HL-60 (cell line): ENCODE measurements at regions not wholly inside any gene's neighbourhood (a gene's known extent, or its start where the extent isn't known, plus 50 kb on each side); places are given as distances from the start of the nearest gene placed in this dataset.

Experiments used
- DNase-seq, 2 experiments: peaks; one replicate each; pipeline ENCODE4 v3.0.0-alpha.2; 2010 to 2020; ENCODE audit warnings: low read depth in 1 of 2, low spot score in 1 of 2
- H3K27ac ChIP-seq: fragments of 250-450 bp; sonication (Bioruptor Pico); replicated peaks from 2 replicates; pipeline ENCODE4 v1.5.1; 2020; ENCODE audit warnings: mild to moderate bottlenecking, moderate library complexity
- H3K27me3 ChIP-seq: fragments of 250-450 bp; sonication (Bioruptor Pico); 2 replicates; pipeline ENCODE4 v1.5.1; 2021; ENCODE audit warnings: mild to moderate bottlenecking, moderate library complexity; ENCODE audit not compliant: insufficient read depth, poor library complexity, severe bottlenecking
- H3K4me3 ChIP-seq: replicated peaks from 2 replicates; pipeline ENCODE4 v1.5.1; 2011; ENCODE audit warnings: mild to moderate bottlenecking, control low read depth, low read length; ENCODE audit not compliant: insufficient read depth
- GABPA ChIP-seq: IDR thresholded peaks from 2 replicates; pipeline ENCODE4 v1.6.1; 2012; ENCODE audit warnings: low read depth
- POLR2AphosphoS5 ChIP-seq: IDR thresholded peaks from 2 replicates; pipeline ENCODE4 v1.6.1; 2012; ENCODE audit warnings: low read depth
- REST ChIP-seq: IDR thresholded peaks from 2 replicates; pipeline ENCODE4 v1.6.1; 2012; ENCODE audit warnings: low read depth; ENCODE audit not compliant: insufficient replicate concordance
- SPI1 ChIP-seq: IDR thresholded peaks from 2 replicates; pipeline ENCODE4 v1.6.1; 2012; ENCODE audit warnings: low read depth, mild to moderate bottlenecking, borderline replicate concordance
- TF ChIP-seq, protein P1 (sequence below): IDR thresholded peaks from one replicate; pipeline ENCODE4 v1.5.1; 2011; ENCODE audit warnings: low read length, control low read depth, inconsistent platforms; ENCODE audit not compliant: insufficient read depth

GRCh38 chr6:44534291-44534690, 146.8 kb downstream of the CDC5L start:
- TF ChIP-seq, protein P1, sequence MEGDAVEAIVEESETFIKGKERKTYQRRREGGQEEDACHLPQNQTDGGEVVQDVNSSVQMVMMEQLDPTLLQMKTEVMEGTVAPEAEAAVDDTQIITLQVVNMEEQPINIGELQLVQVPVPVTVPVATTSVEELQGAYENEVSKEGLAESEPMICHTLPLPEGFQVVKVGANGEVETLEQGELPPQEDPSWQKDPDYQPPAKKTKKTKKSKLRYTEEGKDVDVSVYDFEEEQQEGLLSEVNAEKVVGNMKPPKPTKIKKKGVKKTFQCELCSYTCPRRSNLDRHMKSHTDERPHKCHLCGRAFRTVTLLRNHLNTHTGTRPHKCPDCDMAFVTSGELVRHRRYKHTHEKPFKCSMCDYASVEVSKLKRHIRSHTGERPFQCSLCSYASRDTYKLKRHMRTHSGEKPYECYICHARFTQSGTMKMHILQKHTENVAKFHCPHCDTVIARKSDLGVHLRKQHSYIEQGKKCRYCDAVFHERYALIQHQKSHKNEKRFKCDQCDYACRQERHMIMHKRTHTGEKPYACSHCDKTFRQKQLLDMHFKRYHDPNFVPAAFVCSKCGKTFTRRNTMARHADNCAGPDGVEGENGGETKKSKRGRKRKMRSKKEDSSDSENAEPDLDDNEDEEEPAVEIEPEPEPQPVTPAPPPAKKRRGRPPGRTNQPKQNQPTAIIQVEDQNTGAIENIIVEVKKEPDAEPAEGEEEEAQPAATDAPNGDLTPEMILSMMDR = no peak
- TF ChIP-seq GABPA (no peak), REST (no peak), SPI1 (no peak), POLR2AphosphoS5 (no peak)
- no peak for DNase-seq
- Histone ChIP-seq H3K27me3 (no peaks in the 10 kb centered on the region), H3K4me3 (no peak overlapping the region), H3K27ac (no peak overlapping the region)

DNA sequence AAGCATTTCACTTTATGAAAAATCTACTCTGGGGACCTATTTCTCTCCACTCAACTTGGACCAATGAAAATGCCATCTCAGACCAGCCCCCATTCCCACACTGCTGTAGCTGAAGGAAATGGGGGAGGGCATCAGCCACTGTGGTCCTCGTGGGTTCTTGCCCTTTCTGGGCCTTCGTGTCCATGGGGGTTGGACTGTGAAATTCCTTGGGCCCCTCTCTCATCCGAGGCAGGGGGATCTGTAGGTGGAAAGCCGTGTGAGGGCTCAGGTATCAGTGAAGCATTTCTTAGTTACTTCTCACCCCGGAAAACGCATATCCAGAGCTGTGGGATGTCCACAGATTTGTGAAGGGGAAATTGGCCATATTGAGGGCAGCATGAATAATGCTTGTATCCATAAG, 147.9 kb downstream of the CDC5L start:
- H3K27me3 ChIP-seq = no peaks in the 10 kb centered on the region
- no peak overlapping the region for H3K4me3 ChIP-seq
- H3K27ac ChIP-seq = no peak overlapping the region
- no peak for TF ChIP-seq GABPA
- no peak for TF ChIP-seq SPI1
- DNase-seq = no peak

DNA sequence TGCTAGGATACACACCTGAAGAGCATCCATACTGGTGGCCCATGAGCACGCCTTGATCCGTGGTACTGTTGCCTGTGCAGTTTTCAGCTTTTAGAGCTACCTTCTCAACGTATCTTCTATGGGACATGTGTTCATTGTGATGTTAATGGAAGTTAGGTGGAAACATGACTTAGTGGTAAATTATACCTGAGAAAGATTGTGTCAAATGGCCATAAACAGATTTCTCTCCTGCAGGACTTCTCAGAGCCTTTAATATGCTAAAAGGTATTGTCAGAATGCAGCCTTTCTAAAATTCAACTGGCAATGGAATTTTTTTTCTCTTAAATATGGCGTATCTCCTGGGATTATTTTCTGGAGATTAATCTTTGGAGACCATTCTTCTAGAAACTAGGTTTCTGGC, 148.5 kb downstream of the CDC5L start:
- Histone ChIP-seq H3K27me3 (no peaks in the 10 kb centered on the region), H3K27ac (no peak overlapping the region), H3K4me3 (no peak overlapping the region)
- TF ChIP-seq, protein P1 = no peak
- no peak for TF ChIP-seq GABPA
- TF ChIP-seq SPI1 = no peak
- no peak for DNase-seq

DNA sequence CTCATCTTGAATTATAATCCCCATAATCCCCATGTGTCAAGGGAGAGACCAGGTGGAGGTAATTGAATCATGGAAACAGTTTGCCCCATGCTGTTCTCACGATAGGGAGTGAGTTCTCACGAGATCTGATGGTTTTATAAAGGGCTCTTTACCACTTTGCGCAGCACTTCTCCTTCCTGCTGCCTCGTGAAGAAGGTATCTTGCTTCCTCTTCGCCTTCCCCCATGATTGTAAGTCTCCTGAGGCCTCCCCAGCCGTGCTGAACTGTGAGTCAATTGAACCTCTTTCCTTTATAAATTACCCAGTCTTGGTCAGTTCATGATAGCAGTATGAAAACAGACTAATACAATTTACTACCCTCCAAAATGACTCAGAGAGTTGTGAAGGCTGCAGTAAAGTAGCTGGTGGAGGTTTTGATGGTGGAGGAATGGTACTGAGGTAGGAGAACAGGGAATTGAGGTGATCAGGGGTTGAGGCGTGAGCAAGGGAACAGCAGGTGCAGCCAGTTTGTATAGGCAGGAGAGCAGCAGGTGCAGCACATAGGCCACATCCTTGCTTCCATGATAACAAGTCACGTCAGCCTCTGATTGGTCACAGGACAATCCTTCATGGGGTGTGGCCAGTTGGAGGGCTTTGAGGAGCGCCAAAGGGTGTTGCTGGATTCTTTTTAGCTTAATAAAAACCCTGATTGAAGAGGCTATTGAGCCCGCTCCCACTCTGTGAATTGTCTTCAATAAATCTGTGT, 150.0 kb downstream of the CDC5L start:
- DNase-seq = no peak
- Histone ChIP-seq H3K27me3 (no peaks in the 10 kb centered on the region), H3K27ac (no peak overlapping the region), H3K4me3 (no peak overlapping the region)
- no peak for TF ChIP-seq SPI1
- TF ChIP-seq, protein P1 = no peak
- TF ChIP-seq REST = no peak
